ENCODE measurements at regions not wholly inside any gene's neighbourhood (a gene's known extent, or its start where the extent isn't known, plus 50 kb on each side); places are given as distances from the start of the nearest gene placed in this dataset.
A peak's percentile ranks its signal among the peaks of the same experiment; 100 is the strongest.

DNA sequence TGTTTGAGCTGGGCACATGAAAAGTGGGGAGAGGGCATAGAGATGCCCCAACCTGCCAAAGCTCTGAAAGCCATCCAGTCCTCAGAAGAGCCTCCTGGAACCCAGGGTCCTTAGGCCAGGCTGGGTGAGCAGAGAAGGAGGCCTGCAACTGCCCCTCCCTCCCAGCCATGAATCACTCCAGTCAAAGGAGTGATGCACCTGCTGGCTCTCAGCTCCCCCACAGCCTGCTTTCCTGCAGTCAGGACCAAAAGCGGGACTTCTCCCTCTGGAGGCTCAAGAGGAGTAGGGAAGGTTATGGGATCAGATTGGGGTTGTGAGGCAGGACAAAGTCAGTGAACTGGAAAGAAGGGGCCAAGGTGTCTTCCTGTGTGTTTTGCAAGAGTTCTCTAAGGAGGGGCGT is 145.6 kb downstream of the TMEM132E start:
- no peak for DNase-seq
- 69 to 83% (median 77%) methylated on average over 1 to 2 of the region's 2 CpGs for WGBS, 4 donors
- Histone ChIP-seq H3K36me3 (replicated peaks in 1 of 2) (no peaks in the 10 kb centered on the region), H3K4me1 (replicated peaks in 1 of 2) (no peaks in the 10 kb centered on the region), H3K27ac (no peak overlapping the region), H3K9me3 (replicated peaks in 1 of 3) (no peaks in the 10 kb centered on the region), H3K27me3 (no peaks in the 10 kb centered on the region), H3K4me3 (no peak overlapping the region)
- TF ChIP-seq POLR2A (IDR thresholded peaks at IDR 0.05): no peak
- TF ChIP-seq, protein P1, sequence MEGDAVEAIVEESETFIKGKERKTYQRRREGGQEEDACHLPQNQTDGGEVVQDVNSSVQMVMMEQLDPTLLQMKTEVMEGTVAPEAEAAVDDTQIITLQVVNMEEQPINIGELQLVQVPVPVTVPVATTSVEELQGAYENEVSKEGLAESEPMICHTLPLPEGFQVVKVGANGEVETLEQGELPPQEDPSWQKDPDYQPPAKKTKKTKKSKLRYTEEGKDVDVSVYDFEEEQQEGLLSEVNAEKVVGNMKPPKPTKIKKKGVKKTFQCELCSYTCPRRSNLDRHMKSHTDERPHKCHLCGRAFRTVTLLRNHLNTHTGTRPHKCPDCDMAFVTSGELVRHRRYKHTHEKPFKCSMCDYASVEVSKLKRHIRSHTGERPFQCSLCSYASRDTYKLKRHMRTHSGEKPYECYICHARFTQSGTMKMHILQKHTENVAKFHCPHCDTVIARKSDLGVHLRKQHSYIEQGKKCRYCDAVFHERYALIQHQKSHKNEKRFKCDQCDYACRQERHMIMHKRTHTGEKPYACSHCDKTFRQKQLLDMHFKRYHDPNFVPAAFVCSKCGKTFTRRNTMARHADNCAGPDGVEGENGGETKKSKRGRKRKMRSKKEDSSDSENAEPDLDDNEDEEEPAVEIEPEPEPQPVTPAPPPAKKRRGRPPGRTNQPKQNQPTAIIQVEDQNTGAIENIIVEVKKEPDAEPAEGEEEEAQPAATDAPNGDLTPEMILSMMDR (IDR thresholded peaks at IDR 0.05): no peak
- intact Hi-C loops (cut with DNase I): no loop called here

DNA sequence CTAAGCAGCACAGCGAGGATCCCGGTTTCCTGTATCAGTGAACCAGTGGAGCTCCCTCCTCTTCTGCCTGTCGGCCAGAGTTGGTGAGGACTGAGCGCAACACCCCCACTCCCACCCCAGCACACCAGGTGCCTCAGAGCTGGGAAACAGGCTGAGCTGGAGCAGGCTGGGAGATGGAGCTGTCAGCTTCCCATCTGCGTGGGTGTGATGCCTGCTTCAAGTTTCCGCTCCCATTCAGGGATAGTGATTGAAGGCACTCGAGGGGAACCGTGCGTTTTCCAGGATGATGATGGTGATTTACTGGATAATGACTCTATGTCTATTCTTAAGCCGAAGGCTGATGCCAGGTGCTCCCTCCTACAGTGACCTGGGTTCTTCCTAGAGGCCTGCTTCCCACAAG is 144.5 kb downstream of the TMEM132E start:
- no peak for DNase-seq
- no peak for TF ChIP-seq POLR2A (IDR thresholded peaks at IDR 0.05)
- TF ChIP-seq, protein P1 (IDR thresholded peaks at IDR 0.05): no peak
- H3K27me3 ChIP-seq: no peaks in the 10 kb centered on the region
- no peaks in the 10 kb centered on the region for H3K36me3 ChIP-seq (replicated peaks in 1 of 2)
- no peaks in the 10 kb centered on the region for H3K4me1 ChIP-seq (replicated peaks in 1 of 2)
- H3K27ac ChIP-seq: no peak overlapping the region
- WGBS, 4 donors: 59 to 85% (median 64%) methylated on average over 4 to 10 of the region's 10 CpGs
- no peaks in the 10 kb centered on the region for H3K9me3 ChIP-seq (replicated peaks in 1 of 3)
- H3K4me3 ChIP-seq: no peak overlapping the region
- intact Hi-C loops (cut with DNase I): no loop called here

DNA sequence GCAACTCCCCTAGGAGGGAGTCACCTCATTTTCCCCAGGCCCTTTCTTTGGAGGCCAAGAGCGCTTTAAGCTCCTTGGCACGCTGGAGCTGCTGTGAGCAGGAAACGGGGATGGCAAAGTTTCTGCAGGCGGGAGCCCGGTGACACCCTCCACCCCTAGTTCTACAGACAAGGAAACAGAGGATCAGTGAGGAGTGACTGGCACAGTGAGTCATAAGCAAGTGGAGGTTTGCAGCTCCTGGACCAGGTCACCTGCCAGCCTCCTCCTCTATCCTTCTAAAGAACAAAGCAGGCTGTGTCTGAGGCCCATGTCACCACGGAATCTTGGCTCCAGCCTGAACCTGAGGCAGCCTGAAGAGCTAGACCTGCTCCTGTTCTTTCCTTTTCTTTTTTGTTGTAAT is 141.9 kb downstream of the TMEM132E start:
- Histone ChIP-seq H3K9me3 (replicated peaks in 1 of 3) (no peaks in the 10 kb centered on the region), H3K27me3 (no peaks in the 10 kb centered on the region), H3K4me1 (replicated peaks in 1 of 2) (no peaks in the 10 kb centered on the region), H3K27ac (no peak overlapping the region), H3K36me3 (replicated peaks in 1 of 2) (no peaks in the 10 kb centered on the region), H3K4me3 (no peak overlapping the region)
- 55 to 84% (median 81%) methylated on average over 1 to 6 of the region's 6 CpGs for WGBS, 4 donors
- DNase-seq: no peak
- TF ChIP-seq, protein P1 (IDR thresholded peaks at IDR 0.05): no peak
- TF ChIP-seq POLR2A (IDR thresholded peaks at IDR 0.05): no peak
- intact Hi-C loops (cut with DNase I): no loop called here

DNA sequence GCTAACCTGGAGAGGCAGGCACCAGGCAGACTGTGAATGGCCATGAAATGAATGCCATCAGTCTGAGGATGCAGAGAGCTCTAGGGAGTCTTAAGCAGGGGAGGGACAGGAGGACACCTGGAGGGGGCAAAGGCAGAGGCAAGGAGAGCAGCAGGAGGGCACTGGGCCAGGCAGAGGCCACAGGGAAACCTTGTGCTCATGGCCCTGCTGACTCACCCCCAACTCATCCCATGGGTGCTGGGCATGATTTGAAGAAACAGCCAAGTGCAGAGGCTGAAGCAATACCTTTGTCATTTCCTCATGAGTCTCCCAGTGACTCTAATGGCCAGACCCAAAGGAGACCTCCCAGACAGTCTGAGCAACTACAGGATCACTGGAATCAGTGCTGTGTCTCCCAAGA is 141.4 kb downstream of the TMEM132E start:
- no peak overlapping the region for H3K4me3 ChIP-seq
- peak in 4 of 7 donors; percentile 7 to 33 (median 22) for DNase-seq
- TF ChIP-seq, protein P1 (IDR thresholded peaks at IDR 0.05): no peak
- no peak for TF ChIP-seq POLR2A (IDR thresholded peaks at IDR 0.05)
- no peaks in the 10 kb centered on the region for H3K9me3 ChIP-seq (replicated peaks in 1 of 3)
- H3K36me3 ChIP-seq (replicated peaks in 1 of 2): no peaks in the 10 kb centered on the region
- no peaks in the 10 kb centered on the region for H3K27me3 ChIP-seq
- no peak overlapping the region for H3K27ac ChIP-seq
- no peaks in the 10 kb centered on the region for H3K4me1 ChIP-seq (replicated peaks in 1 of 2)
- intact Hi-C loops (cut with DNase I): no loop called here
